ENCODE measurements at regions not wholly inside any gene's neighbourhood (a gene's known extent, or its start where the extent isn't known, plus 50 kb on each side); places are given as distances from the start of the nearest gene placed in this dataset.

GRCh38 chr18:39635966-39636365 is 2070.4 kb upstream of the CELF4 start:
- in situ Hi-C loops (cut with HindIII; ENCODE audit: low pct_unique_long_range_greater_than_20kb, low sequenced_read_pairs), result no loop called here
- DNase-seq (ENCODE audit: low read depth), result no peak

GRCh38 chr18:39635192-39635591 is 2069.6 kb upstream of the CELF4 start:
- in situ Hi-C loops (cut with HindIII; ENCODE audit: low pct_unique_long_range_greater_than_20kb, low sequenced_read_pairs), result no loop called here
- DNase-seq (ENCODE audit: low read depth), result no peak

- in situ Hi-C loops (cut with HindIII; ENCODE audit: low pct_unique_long_range_greater_than_20kb, low sequenced_read_pairs), result no loop called here
- DNase-seq (ENCODE audit: low read depth), result no peak
Measured at GRCh38 chr18:39627936-39628335, 2062.3 kb upstream of the CELF4 start.

GRCh38 chr18:39624961-39625360 is 2059.4 kb upstream of the CELF4 start:
- peak; percentile 21 for DNase-seq (ENCODE audit: low read depth)

GRCh38 chr18:39622431-39622830 is 2056.8 kb upstream of the CELF4 start:
- in situ Hi-C loops (cut with HindIII; ENCODE audit: low pct_unique_long_range_greater_than_20kb, low sequenced_read_pairs), result no loop called here
- no peak for DNase-seq (ENCODE audit: low read depth)

More at GRCh38 chr18:39624961-39625360, 2059.4 kb upstream of the CELF4 start:
- in situ Hi-C loops (cut with HindIII; ENCODE audit: low pct_unique_long_range_greater_than_20kb, low sequenced_read_pairs), result no loop called here

GRCh38 chr18:39620551-39621168 is 2055.1 kb upstream of the CELF4 start:
- in situ Hi-C loops (cut with HindIII; ENCODE audit: low pct_unique_long_range_greater_than_20kb, low sequenced_read_pairs), result no loop called here
- no peak for DNase-seq (ENCODE audit: low read depth)

GRCh38 chr18:39618265-39619003 is 2052.8 kb upstream of the CELF4 start:
- no peak for DNase-seq (ENCODE audit: low read depth)
- in situ Hi-C loops (cut with HindIII; ENCODE audit: low pct_unique_long_range_greater_than_20kb, low sequenced_read_pairs), result no loop called here

GRCh38 chr18:39611381-39612100 is 2045.9 kb upstream of the CELF4 start:
- DNase-seq (ENCODE audit: low read depth), result no peak
- in situ Hi-C loops (cut with HindIII; ENCODE audit: low pct_unique_long_range_greater_than_20kb, low sequenced_read_pairs), result no loop called here

- in situ Hi-C loops (cut with HindIII; ENCODE audit: low pct_unique_long_range_greater_than_20kb, low sequenced_read_pairs), result no loop called here
- DNase-seq (ENCODE audit: low read depth), result no peak
Measured at GRCh38 chr18:39607034-39607433, 2041.4 kb upstream of the CELF4 start.

GRCh38 chr18:39604836-39605235 is 2039.2 kb upstream of the CELF4 start:
- in situ Hi-C loops (cut with HindIII; ENCODE audit: low pct_unique_long_range_greater_than_20kb, low sequenced_read_pairs), result no loop called here
- no peak for DNase-seq (ENCODE audit: low read depth)

GRCh38 chr18:39602131-39602530 is 2036.5 kb upstream of the CELF4 start:
- in situ Hi-C loops (cut with HindIII; ENCODE audit: low pct_unique_long_range_greater_than_20kb, low sequenced_read_pairs), result no loop called here
- DNase-seq (ENCODE audit: low read depth), result no peak

- no peak for DNase-seq (ENCODE audit: low read depth)
- in situ Hi-C loops (cut with HindIII; ENCODE audit: low pct_unique_long_range_greater_than_20kb, low sequenced_read_pairs), result no loop called here
Measured at GRCh38 chr18:39600894-39601293, 2035.3 kb upstream of the CELF4 start.

GRCh38 chr18:39599251-39599650 is 2033.7 kb upstream of the CELF4 start:
- in situ Hi-C loops (cut with HindIII; ENCODE audit: low pct_unique_long_range_greater_than_20kb, low sequenced_read_pairs), result no loop called here
- no peak for DNase-seq (ENCODE audit: low read depth)

GRCh38 chr18:39596891-39597290 is 2031.3 kb upstream of the CELF4 start:
- in situ Hi-C loops (cut with HindIII; ENCODE audit: low pct_unique_long_range_greater_than_20kb, low sequenced_read_pairs), result no loop called here
- no peak for DNase-seq (ENCODE audit: low read depth)

- in situ Hi-C loops (cut with HindIII; ENCODE audit: low pct_unique_long_range_greater_than_20kb, low sequenced_read_pairs), result no loop called here
- DNase-seq (ENCODE audit: low read depth), result no peak
Measured at GRCh38 chr18:39596221-39596620, 2030.6 kb upstream of the CELF4 start.

- in situ Hi-C loops (cut with HindIII; ENCODE audit: low pct_unique_long_range_greater_than_20kb, low sequenced_read_pairs), result no loop called here
- no peak for DNase-seq (ENCODE audit: low read depth)
Measured at GRCh38 chr18:39594206-39594605, 2028.6 kb upstream of the CELF4 start.

GRCh38 chr18:39591649-39592048 is 2026.1 kb upstream of the CELF4 start:
- in situ Hi-C loops (cut with HindIII; ENCODE audit: low pct_unique_long_range_greater_than_20kb, low sequenced_read_pairs), result no loop called here
- no peak for DNase-seq (ENCODE audit: low read depth)

- in situ Hi-C loops (cut with HindIII; ENCODE audit: low pct_unique_long_range_greater_than_20kb, low sequenced_read_pairs), result no loop called here
- no peak for DNase-seq (ENCODE audit: low read depth)
Measured at GRCh38 chr18:39589496-39589895, 2023.9 kb upstream of the CELF4 start.

GRCh38 chr18:39587586-39587985 is 2022.0 kb upstream of the CELF4 start:
- no peak for DNase-seq (ENCODE audit: low read depth)
- in situ Hi-C loops (cut with HindIII; ENCODE audit: low pct_unique_long_range_greater_than_20kb, low sequenced_read_pairs), result no loop called here

Measured in Caki2 (cell line).